ENCODE measurements at regions not wholly inside any gene's neighbourhood (a gene's known extent, or its start where the extent isn't known, plus 50 kb on each side); places are given as distances from the start of the nearest gene placed in this dataset.

- no peak for TF ChIP-seq POLR2A (IDR thresholded peaks at IDR 0.05; ENCODE audit: low read length)
- TF ChIP-seq GATA1 (IDR thresholded peaks at IDR 0.05; ENCODE audit: low read depth, low read length), result no peak
These were observed 921.2 kb upstream of the FOXG1 start for GRCh38 chr14:27845241-27845850.
